Spleen (tissue), 7 donors: ENCODE measurements at regions not wholly inside any gene's neighbourhood (a gene's known extent, or its start where the extent isn't known, plus 50 kb on each side); places are given as distances from the start of the nearest gene placed in this dataset.

Experiments used
- POLR2A ChIP-seq, 3 donors: fragments of 450-650 bp; IDR thresholded peaks; one replicate each; pipeline ENCODE4 v1.5.1; 2017; ENCODE audit warnings: antibody characterized with exemption in 3 of 3, mild to moderate bottlenecking in 1 of 3
- POLR2AphosphoS5 ChIP-seq, 3 donors: sonication (generic); formaldehyde crosslinking; IDR thresholded peaks; one replicate each; pipeline ENCODE4 v1.5.1; 2017; ENCODE audit warnings: antibody characterized with exemption in 3 of 3
- TF ChIP-seq, protein P1 (sequence below), 11 experiments: fragments of 200-600 bp in 7 of 11; fragments of 450-650 bp in 4 of 11; sonication (generic) in 4 of 11; IDR thresholded peaks in 8 of 11; conservative IDR thresholded peaks in 3 of 11; 1 replicate in 7 of 11; 2 replicates in 4 of 11; pipeline versions ENCODE4 v1.4.0 to v1.8.0; 2016 to 2021; ENCODE audit warnings: antibody characterized with exemption in 11 of 11, inconsistent platforms in 4 of 11, mild to moderate bottlenecking in 1 of 11
- donor health status: DM: no; HTN: no; CAD: no; lungs with moderate emphysema.
- donor health status: DM: no; HTN: no; CAD: no.
- donor health status: DM: no; HTN: no; CAD: no.

DNA sequence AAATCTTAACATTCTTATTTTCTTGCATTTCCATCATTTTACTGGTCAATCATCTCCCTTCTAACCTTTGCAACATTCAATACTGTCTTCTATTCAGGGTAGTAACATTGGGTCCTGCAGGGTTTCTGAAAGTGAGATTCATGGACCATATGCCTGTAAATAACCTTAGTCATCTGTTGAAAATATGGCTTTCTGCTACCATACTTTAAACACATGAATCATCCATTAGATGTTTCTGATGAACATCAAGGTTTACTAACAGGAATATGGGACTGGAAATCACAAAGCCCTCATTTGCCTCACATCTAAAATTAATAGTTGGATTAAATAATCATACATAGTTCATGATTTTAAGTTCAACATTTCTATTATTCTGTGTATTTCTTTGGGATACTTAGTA is 475.9 kb upstream of the MARCKS start:
- TF ChIP-seq, protein P1, sequence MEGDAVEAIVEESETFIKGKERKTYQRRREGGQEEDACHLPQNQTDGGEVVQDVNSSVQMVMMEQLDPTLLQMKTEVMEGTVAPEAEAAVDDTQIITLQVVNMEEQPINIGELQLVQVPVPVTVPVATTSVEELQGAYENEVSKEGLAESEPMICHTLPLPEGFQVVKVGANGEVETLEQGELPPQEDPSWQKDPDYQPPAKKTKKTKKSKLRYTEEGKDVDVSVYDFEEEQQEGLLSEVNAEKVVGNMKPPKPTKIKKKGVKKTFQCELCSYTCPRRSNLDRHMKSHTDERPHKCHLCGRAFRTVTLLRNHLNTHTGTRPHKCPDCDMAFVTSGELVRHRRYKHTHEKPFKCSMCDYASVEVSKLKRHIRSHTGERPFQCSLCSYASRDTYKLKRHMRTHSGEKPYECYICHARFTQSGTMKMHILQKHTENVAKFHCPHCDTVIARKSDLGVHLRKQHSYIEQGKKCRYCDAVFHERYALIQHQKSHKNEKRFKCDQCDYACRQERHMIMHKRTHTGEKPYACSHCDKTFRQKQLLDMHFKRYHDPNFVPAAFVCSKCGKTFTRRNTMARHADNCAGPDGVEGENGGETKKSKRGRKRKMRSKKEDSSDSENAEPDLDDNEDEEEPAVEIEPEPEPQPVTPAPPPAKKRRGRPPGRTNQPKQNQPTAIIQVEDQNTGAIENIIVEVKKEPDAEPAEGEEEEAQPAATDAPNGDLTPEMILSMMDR (IDR thresholded peaks at IDR 0.05 in 8 of 11, conservative IDR thresholded peaks at IDR 0.05 in 3 of 11), result no peak
- TF ChIP-seq POLR2A (IDR thresholded peaks at IDR 0.05) (no peak), POLR2AphosphoS5 (IDR thresholded peaks at IDR 0.05) (no peak)
